ENCODE measurements at regions not wholly inside any gene's neighbourhood (a gene's known extent, or its start where the extent isn't known, plus 50 kb on each side); places are given as distances from the start of the nearest gene placed in this dataset.
"Not testable (repeated sequence)": the region's sequence is repeated elsewhere in the genome, so short reads cannot be mapped to it uniquely, and the experiment has no call there.

DNA sequence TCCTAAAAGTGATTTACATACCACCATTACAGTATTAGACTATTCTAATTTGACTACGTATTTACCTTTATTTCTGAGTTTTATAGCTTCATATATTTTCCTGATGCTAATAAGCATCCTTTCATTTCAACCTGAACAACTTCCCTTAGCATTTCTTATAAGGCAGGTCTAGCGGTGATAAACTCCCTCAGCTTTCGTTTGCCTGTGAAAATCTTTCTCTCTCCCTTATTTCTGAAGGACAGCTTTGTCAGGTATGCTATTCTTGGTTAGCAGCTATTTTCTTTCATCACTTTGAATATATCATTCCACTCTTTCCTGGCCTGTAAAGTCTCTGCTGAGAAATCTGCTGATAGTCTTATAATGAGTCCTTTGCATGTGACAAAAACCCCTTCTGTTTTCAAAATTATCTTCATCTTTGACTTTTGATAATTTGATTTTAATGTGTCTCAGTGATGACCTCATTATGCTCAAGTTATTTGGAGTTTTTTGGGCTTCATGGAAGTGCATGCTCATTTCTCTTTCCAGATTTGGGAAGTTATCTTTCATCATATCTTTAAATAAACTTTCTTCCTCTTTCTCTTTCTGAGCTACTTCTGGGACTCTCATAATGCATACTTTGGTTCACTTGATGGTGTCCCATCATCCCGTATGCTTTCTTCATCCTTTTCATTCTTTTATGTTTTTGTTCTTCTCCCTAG is 285.4 kb upstream of the PMFBP1 start:
- intact Hi-C loops (cut with micrococcal nuclease): no loop called here
- POLR2A ChIA-PET: no interaction called here
- Mint-ChIP-seq H3K36me3 (ENCODE audit: low read depth) (peaks cover 12% of the 10 kb centered on the region), H3K4me1 (no peaks in the 10 kb centered on the region), H3K27ac (no peak overlapping the region), H3K27me3 (no peaks in the 10 kb centered on the region), H3K9me3 (peaks cover 23% of the 10 kb centered on the region), H3K4me3 (no peak overlapping the region)
- DNase-seq (no peak), ATAC-seq (ENCODE audit: low read depth) (no peak)
- TF ChIP-seq, protein P1, sequence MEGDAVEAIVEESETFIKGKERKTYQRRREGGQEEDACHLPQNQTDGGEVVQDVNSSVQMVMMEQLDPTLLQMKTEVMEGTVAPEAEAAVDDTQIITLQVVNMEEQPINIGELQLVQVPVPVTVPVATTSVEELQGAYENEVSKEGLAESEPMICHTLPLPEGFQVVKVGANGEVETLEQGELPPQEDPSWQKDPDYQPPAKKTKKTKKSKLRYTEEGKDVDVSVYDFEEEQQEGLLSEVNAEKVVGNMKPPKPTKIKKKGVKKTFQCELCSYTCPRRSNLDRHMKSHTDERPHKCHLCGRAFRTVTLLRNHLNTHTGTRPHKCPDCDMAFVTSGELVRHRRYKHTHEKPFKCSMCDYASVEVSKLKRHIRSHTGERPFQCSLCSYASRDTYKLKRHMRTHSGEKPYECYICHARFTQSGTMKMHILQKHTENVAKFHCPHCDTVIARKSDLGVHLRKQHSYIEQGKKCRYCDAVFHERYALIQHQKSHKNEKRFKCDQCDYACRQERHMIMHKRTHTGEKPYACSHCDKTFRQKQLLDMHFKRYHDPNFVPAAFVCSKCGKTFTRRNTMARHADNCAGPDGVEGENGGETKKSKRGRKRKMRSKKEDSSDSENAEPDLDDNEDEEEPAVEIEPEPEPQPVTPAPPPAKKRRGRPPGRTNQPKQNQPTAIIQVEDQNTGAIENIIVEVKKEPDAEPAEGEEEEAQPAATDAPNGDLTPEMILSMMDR (IDR thresholded peaks at IDR 0.05): no peak
- CTCF ChIA-PET: no interaction called here

DNA sequence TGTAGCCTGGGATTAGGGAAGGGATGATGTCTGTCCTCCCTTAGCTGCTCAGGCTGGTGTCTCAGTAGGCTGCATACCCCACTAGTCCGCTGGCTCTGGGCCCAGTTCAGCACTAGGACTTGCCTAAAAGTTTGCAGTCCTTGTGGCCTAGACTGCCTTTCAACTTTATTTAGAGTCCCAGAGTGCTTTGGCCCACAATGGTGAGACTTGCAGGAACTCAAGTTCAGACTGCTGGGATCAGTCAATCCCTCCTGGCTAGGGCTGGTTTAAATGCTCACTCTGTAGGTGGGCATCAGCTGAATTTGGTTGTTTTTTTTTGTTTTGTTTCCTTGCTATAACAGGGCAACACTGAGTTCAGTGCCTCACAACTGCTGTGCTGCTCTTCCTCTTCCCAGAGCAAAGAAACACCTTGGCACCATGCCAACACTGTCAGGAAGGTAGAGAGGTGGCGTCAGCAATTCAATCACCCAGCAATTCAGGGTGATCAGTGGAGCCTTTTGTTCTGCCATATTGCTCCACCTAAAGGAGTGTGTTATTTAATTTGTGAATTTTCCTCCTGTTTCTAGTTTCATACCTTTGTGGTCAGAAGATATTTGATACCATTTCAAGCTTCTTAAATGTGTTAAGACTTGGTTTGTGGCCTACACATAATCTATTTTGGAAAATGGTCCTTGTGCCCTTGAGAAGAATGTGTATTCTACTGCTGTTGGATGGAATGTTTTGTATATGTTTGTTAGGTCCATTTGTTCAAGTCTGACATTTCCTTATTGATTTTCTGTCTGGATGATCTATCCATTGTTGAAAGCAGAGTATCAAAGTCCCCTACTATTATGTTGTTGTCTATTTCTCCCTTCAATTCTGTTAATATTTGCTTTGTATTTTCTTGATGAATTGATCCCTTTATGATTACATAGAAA is 284.0 kb upstream of the PMFBP1 start:
- Mint-ChIP-seq H3K4me1 (no peaks in the 10 kb centered on the region), H3K27me3 (no peaks in the 10 kb centered on the region), H3K9me3 (peaks cover 31% of the 10 kb centered on the region), H3K36me3 (ENCODE audit: low read depth) (peaks cover 12% of the 10 kb centered on the region), H3K4me3 (no peak overlapping the region), H3K27ac (no peak overlapping the region)
- no peak for ATAC-seq (ENCODE audit: low read depth)
- TF ChIP-seq, protein P1 (IDR thresholded peaks at IDR 0.05): no peak
- DNase-seq: no peak
- ChIA-PET POLR2A (no interaction called here), CTCF (no interaction called here)
- intact Hi-C loops (cut with micrococcal nuclease): no loop called here

DNA sequence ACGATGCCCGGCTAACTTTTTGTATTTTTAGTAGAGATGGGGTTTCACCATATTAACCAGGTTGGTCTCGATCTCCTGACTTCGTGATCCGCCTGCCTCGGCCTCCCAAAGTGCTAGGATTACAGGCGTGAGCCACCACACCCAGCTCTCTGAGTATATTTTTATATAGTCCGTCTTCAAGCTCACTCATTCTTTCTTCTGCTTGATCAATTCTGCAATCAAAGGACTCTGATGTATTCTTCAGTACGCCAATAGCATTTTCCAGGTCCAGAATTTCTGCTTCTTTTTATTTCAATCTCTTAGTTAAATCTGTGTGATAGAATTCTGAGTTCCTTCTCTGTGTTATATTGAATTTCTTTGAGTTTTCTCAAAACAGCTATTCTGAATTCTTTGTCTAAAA is 281.9 kb upstream of the PMFBP1 start:
- intact Hi-C loops (cut with micrococcal nuclease); POLR2A ChIA-PET; H3K27ac Mint-ChIP-seq; ATAC-seq (ENCODE audit: low read depth); H3K4me1 Mint-ChIP-seq; DNase-seq; CTCF ChIA-PET; H3K4me3 Mint-ChIP-seq; H3K27me3 Mint-ChIP-seq: not testable (repeated sequence)
- H3K36me3 Mint-ChIP-seq (ENCODE audit: low read depth): peaks cover 10% of the 10 kb centered on the region
- H3K9me3 Mint-ChIP-seq: peaks cover 33% of the 10 kb centered on the region

GRCh38 chr16:72444696-72445095 is 272.7 kb upstream of the PMFBP1 start:
- CTCF ChIA-PET: no interaction called here
- Mint-ChIP-seq H3K4me3 (no peak overlapping the region), H3K27me3 (no peaks in the 10 kb centered on the region), H3K36me3 (ENCODE audit: low read depth) (no peaks in the 10 kb centered on the region), H3K27ac (no peak overlapping the region), H3K9me3 (peaks cover 2% of the 10 kb centered on the region), H3K4me1 (no peaks in the 10 kb centered on the region)
- ATAC-seq (ENCODE audit: low read depth) (no peak), DNase-seq (no peak)
- intact Hi-C loops (cut with micrococcal nuclease): no loop called here
- TF ChIP-seq, protein P1 (IDR thresholded peaks at IDR 0.05): no peak
- POLR2A ChIA-PET: no interaction called here

GRCh38 chr16:72443809-72444208 is 271.9 kb upstream of the PMFBP1 start:
- intact Hi-C loops (cut with micrococcal nuclease): no loop called here
- ChIA-PET CTCF (no interaction called here), POLR2A (no interaction called here)
- Mint-ChIP-seq H3K4me1 (no peaks in the 10 kb centered on the region), H3K27ac (no peak overlapping the region), H3K36me3 (ENCODE audit: low read depth) (no peaks in the 10 kb centered on the region), H3K4me3 (no peak overlapping the region), H3K9me3 (peaks cover 2% of the 10 kb centered on the region), H3K27me3 (no peaks in the 10 kb centered on the region)
- no peak for ATAC-seq (ENCODE audit: low read depth)
- no peak for DNase-seq
- TF ChIP-seq, protein P1 (IDR thresholded peaks at IDR 0.05): no peak
